Astrocyte (in vitro differentiated cells and primary cell): ENCODE measurements at regions not wholly inside any gene's neighbourhood (a gene's known extent, or its start where the extent isn't known, plus 50 kb on each side); places are given as distances from the start of the nearest gene placed in this dataset.

Experiments
- CTCF ChIP-seq: IDR thresholded peaks from 2 replicates; pipeline ENCODE4 v1.5.1; 2011; ENCODE audit warnings: low read depth, mild to moderate bottlenecking, inconsistent platforms, low read length, moderate library complexity; ENCODE audit not compliant: insufficient read depth
- EZH2 ChIP-seq: IDR thresholded peaks from 2 replicates; pipeline ENCODE4 v1.6.1; 2012; ENCODE audit warnings: mild to moderate bottlenecking, low read length, inconsistent platforms; ENCODE audit not compliant: insufficient read depth

- TF ChIP-seq CTCF: no peak
- no peak for TF ChIP-seq EZH2
These were observed 82.6 kb downstream of the PCDH7 start for GRCh38 chr4:30802622-30803323.
